NOMO-1 (cell line): ENCODE measurements at regions not wholly inside any gene's neighbourhood (a gene's known extent, or its start where the extent isn't known, plus 50 kb on each side); places are given as distances from the start of the nearest gene placed in this dataset.
"Not testable (repeated sequence)": the region's sequence is repeated elsewhere in the genome, so short reads cannot be mapped to it uniquely, and the experiment has no call there.

Experiments
- DNase-seq, 2 experiments: peaks; one replicate each; lab custom pipeline; 2025; ENCODE audit not compliant: unreplicated experiment in 2 of 2; lab: John Stamatoyannopoulos, UW

DNA sequence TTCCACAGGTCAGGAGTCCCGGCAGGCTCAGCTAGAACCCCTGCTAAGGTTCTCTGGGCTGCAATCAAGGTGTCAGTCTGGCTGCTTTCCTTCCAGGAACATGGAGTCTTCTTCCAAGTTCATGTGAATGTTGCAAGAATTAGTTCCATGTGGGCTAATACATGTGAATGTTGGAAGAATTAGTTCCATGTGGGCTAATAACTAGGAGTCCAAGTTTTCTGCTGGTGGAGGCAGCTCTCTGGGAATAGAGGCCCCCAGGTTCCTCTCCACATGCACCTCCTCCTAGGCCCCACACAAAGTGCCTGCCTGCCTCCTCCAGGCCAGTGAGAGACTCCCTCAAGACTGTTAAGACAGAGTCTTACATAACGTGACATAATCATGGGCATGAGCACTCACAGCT is 140.8 kb upstream of the SLC35G4 start:
- DNase-seq = no peak

DNA sequence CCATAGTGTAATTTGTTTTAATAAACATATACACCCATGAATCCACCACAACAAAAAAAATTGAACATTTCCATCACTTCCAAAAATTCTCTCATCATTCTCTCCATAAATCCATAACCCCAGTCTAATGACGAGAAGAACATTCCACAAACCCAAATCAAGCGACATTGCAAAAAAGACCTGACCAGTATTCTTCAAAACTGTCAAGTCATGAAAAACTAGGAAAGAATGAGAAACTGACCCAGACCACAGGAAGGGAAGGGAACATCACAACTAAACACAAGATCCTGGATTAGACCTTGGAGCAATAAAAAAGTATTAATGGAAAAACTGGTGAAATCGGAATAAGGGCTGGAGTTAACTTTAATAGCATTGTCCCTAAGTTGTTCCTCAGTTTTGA is 141.3 kb upstream of the SLC35G4 start:
- DNase-seq = no peak

DNA sequence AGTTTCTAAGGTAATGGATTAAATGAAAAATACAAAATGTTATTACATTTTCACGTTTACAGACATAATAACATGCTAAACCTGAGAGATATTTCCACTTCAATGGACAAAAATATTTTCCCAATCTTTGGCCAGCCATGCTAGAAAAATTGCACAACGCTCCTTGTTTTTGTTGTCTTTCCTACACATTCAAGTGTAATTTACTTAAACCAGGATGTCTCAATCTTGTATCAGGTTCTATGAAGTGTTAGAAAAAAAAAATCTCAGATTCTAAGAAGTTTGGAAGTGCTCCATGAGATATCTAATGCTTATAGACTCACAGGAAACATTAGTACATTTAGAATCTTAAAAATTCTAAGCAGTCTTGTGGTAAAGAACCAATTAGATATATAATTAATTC is 141.8 kb upstream of the SLC35G4 start:
- no peak for DNase-seq

DNA sequence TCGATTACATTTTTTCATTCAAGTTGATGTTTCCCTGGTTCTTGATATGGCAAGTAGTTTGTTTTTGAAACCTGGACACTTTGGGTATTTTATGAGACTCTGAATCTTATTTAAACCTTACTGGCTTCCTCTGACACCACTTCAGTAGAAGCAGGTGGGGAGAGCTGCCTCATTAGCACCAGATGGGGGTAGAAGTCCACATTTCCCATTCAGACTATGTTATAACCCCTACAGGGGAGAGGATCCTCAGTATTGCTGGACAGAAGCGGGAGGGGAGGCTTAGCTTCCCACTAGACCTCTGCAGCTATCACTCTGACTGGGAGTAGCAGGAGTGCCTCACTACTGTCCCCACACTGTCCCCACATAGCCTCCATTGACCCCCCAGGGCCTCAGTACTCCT is 145.3 kb upstream of the SLC35G4 start:
- no peak for DNase-seq

DNA sequence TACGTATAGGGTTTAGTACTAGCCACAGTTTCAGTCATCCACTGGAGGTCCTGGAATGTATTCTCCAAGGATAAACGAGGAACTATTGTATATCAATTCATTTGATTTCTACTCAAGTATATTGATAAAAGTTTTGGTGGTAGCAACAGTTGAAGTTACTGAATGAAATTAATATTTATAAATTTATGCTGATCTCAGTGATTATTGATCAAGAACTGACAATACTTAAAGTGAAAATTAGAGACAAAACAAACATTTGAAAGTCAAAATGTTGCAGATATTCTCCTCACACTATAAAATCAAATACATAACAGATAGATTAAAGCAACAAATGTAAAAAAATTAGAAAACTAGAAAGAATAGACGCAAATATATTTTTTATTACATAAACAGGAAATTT is 150.9 kb upstream of the SLC35G4 start:
- no peak for DNase-seq

DNA sequence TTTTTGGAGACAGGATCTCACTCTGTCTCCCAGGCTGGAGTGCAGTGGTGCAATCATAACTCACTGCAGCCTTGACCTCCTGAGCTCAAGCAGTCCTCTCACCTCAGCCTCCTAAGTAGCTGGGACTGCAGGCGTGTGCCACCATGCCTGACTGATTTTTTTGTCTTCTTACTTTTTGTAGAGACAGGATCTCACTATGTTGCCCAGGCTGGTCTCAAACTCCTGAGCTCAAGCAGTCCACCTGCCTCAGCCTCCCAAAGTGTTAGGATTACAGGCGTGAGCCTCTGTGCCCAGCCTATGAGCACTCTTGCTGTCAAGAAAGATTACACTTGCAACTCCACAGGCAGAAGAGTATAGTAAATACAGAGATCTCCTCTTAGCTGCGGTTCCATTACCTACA is 151.5 kb upstream of the SLC35G4 start:
- DNase-seq = not testable (repeated sequence)

DNA sequence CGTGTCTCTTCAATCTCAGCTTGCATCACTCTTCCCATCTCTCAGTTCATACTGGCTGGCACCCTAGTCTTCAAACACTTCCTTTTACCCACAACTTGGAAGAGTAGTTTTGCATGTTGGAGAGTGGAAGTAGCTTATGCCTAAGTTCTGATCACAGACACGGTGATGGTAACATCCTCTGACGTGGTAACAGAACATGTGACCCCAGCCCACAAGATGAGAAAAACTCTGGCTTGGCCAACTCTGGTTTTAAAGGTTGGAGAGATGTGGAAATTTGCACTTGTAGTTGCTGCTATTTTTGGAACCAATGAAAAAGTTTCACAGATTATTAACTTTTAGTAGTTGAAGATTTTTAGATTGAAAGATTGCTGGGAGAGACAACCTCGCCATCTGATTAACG is 155.4 kb upstream of the SLC35G4 start:
- DNase-seq = no peak

DNA sequence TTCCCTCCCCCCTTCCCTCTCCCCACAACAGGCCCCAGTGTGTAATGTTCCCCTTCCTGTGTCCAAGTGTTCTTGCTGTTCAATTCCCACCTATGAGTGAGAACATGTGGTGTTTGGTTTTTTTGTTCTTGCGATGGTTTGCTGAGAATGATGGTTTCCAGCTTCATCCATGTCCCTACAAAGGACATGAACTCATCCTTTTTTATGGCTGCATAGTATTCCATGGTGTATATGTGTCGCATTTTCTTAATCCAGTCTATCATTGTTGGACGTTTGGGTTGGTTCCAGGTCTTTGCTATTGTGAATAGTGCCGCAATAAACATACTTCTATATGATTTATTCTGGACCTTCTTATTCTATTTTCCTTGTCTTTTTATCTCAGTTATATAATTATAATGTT is 165.2 kb upstream of the SLC35G4 start:
- not testable (repeated sequence) for DNase-seq

DNA sequence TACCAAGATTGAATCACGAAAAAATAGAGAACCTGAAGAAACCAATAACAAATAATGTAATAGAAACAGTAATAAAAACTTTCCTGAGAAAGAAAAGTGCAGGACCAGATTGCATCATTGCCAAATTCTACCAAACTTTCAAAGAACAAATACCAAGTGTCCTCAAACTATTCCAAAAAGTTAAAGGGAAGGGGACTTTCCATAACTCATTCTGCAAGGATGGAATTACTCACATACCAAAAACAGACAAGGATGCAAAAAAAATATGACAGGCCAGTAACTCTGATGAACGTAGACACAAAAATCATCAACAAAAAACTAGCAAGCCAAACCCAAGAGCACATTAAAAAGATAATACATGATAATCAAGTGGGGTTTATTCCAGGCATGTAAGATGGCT is 172.3 kb upstream of the SLC35G4 start:
- DNase-seq = no peak

DNA sequence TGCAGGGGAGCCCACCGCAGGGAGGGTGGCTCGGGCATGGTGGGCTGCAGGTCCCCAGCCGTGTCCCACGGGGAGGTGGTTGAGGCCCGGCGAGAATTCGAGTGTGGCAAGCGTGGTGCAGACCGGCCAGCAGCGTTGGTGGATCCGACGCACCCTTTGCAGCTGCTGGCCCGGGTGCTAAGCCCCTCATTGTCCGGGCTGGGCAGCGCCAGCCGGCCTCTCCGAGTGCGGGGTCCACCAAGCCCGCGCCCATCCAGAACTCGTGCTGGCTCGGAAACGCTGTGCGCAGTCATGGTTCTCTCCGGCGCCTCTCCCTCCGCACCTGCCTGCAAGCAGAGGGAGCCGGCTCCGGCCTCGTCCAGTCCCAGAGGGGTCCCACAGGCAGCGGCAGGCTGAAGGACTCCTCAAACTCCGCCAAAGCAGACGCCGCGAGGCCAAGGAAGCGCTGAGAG is 177.0 kb upstream of the SLC35G4 start:
- no peak for DNase-seq

DNA sequence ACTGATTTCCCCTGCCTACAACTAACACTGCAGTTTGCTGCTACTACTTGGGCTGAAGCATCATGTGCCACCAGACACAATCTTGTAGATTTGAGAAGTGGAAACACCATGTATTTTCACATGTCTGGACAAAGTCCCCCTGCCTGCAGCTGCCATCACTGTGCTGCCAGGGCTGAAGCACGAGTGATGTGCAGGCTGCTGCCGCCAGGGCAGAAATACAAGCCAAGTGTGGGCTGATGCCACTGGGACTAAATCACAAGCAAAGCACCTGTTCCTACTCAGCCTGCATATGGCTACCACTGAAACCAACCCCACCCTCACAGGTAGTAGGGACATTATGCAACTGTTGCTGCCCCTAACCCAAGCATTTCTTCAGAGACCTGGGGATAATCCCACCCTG is 179.5 kb upstream of the SLC35G4 start:
- DNase-seq = no peak

DNA sequence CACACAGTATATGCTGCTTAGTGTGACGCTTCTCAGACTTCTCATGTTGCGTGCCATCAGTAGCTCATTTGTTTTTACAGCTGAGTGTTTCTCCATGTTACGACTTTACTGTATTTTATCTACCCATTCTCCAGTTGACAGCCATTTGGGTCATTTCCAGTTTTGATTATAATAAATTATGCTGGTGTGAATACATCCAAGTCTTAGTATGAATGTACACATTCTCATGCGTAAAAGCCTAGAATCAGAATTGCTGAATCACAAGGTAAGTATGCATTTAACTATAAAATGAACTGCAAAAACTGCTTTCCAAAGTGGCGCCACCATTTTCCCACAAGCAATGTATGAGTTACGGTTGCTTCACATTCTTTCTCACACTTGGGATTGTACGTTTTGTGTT is 184.2 kb upstream of the SLC35G4 start:
- no peak for DNase-seq

DNA sequence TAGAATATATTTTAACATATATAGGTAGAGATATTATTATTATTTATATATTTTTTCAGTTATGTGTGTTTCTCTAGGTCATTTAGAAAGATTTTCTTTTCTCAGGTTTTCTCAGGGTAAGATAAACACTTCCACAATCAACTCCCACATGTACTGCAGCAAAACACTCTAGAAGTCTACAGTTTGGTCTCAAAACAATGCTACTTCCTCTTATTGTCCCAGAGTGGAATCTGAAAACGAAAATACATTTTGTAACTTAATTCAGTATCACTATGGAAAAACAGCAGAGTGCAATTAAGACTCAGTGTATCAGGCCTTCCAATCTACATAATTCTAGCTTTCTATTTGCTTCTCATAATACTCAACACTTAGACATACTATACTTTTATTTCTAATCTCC is 190.1 kb upstream of the SLC35G4 start:
- peak in 1 of 2 experiments; percentile 21 for DNase-seq

DNA sequence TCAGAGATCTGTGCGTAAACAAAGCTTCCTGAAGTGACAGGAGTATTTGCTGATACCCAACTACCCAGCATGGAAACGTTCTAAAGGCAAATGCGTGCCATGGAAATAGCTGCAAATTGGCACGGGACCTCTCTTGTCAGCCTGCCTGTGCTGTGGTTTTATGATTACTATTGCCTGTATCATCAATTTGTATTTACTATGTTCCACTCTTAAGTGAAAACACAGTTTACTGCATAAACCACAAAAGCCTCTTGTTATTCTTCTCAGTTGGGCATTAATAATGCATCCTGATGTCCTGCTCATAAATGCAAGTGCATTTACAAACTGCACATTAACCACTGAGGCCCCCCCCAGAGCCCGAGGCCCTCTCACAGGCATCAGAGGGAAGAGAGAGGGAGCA is 196.6 kb upstream of the SLC35G4 start:
- DNase-seq = no peak

DNA sequence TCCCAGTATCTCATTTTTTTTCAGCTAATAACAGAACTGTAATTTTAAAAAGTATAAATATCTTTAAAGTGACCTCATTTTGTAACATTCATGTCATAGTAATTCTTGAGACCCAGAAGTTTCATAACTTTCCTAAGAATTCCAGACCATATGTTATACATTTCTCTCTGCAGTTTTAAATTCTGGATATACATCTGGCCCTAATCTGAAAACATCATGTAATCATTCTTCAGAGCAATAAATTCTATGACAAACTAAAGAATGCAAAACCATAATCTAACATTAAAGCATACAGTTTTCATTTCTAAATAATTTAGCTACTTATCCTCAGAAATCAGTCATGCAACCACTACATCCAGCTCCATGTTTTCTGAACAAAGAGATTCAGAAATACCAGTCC is 198.3 kb upstream of the SLC35G4 start:
- DNase-seq = no peak

DNA sequence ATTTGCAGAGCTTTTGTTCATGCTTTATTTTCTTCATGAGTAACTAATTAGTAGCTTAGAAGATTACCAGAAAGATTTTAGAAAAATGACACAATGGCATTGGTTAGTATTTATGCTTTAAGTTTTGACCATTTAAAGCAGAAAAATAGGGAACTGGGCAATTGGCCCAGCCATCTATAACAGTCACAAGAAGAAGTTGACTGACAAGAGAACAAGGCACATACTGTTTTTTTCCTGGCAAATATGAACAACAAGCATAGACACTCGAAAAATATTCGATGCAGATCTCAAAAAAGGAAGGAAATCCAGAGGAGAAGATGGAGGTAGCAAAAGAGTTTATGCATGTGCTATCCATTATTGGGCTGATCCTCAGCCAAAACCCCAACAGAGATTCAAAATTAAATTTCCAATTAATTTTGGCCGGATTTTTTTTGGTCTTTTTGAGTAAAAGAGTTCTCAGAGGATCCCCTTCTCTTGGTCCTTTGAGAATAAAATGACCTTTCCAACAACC is 200.8 kb upstream of the SLC35G4 start:
- DNase-seq = no peak

DNA sequence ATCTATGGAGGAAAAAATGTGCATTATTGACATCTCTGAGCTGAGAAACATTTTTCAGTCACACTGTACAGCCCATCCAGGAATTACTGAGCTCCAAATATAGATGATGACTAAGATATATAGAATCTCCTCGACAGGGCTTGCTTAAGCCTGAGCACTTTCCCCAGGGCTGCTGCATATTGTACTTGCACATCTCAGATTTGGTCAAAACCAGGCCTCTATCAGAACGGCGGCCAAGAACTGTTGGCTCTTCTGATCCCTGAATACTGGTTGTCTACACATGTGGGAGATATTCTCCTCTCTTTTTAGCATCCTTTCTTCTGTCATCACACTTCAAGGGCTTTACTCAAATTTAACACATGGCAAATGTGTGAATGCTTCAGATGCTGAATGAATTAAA is 201.5 kb upstream of the SLC35G4 start:
- no peak for DNase-seq

DNA sequence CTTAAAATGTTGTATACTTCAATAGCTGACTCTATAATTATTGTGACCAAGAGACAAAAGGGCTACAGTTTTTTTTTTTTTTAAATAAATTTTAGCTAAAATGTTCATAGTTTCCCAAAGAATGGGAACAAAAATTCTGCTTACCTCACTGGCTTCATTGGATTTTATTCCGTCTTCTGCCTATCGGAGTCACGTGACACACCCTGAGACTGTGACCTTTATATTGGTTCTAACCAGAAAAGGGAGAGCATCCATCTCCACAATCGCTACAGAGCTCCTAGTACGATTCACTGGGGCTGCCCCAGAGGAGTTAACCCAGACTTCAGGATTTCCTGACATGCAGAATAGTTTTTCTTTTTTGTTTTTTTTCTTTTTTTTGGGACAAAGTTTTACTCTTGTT is 203.6 kb upstream of the SLC35G4 start:
- no peak for DNase-seq

DNA sequence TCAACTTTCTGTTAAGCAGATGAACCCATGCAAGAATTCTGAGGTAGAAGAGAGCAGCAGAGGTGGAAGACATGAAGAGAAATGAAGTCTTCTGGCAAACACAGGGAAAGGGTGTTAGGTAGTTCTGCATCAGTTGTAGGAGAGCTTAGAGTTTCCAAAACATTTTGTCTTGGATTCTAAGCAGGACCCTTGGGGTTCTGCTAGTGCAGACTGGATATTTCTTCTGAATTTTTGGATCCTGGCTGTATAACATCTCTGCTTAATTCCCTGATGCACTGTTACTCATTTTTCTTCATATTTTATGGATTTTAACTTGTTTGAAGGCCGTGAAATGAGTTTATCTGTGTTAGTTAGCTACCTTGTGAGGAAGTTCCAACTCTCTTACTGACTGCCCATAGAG is 208.7 kb upstream of the SLC35G4 start:
- DNase-seq = no peak

DNA sequence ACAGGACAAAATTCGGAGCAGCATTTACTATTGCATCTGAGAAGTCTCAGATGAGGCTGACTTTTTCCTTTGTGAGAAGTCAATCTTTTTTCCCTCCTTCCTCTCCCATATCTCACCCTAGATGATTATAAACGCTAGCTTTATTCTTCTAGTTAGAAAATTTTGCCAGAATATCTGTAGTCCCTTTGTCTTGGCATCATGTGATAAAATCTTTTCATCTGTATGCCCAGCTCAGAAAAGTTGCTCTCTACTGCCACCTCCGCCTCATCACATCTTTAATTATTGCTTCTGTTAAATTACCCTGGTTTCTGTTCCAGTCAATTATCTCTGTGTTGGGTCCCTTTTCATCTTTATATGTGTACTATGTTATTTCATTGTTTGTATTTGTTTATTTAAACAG is 210.8 kb upstream of the SLC35G4 start:
- DNase-seq = no peak

DNA sequence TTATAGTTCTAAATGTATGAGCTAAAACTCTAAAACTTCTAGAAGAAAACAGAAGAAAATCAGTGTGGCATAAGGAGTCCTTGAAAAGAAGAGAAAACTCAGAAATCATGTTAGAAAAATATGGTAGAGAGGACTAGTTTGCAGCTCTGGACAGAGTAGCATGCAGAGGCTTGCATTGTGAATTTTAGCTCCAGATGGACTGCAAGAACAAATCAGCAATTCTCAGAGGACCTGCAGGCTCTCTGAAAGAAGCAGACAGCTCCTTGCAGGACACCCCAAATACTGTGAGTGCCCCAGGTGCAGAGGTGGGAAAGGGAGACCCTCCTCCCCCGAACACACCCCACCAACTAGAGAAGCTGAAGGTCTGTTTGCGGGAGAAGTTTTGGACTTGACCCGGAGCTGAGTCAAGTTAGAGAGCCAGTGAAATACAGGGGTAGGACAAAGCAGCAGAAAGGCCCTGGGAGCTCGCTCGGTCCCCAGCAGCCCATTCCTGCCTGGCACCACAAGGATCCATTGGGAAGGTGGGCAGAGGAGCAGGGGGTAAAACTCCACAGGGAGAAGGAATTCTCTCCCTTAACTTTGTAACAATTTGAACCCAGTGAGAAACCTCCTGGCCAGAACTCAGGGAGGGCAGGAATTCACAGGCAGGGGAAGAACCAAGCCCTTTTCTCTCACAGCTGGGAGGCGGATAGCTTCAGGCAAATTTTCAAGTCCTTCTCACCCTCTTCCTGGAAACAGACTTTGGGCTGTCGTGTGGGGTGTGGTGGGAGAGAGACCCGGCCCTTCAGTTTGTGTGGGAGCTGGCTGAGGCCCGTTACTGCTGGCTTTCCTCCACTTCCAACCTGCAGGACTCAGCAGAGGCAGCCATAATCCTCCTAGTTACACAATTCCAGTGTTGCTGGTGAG is 216.2 kb upstream of the SLC35G4 start:
- no peak for DNase-seq

DNA sequence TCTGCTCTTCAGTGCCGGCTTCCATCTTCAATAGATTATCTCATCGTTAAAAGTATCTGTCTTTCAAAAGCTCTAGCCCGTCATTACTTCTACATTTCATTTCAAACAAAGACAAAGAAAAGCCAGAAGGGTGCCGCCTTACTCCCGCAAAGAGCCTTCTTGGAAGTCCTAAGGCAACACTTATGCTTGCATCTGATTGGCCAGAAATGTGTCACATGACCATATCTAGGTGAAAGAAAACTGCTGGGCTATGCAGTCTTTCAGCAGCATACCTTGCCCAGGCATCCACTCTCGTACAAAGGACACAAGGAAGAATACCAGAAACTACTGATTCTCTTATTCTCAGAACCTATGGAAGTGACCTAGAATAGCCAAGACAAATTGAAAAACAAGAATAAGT is 217.1 kb upstream of the SLC35G4 start:
- no peak for DNase-seq

DNA sequence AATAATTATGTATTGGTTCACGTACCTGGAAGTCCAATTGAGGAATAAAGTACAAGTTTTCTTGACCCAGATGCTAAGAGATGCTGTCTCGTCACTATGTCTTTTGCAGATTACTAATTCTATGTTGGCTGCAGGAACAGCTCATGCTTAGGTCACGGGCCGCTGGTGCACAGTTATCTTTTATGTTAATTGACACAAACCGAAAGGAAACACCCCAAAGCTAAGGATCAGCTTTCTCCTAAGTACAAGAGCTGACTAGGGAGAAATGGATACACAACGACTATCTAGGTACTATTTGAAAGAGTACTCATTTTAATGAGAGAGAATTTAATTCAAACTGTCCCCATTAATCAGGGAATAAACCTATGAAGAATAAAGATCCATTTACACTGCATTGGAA is 217.7 kb upstream of the SLC35G4 start:
- no peak for DNase-seq
